B cell (primary cell): ENCODE measurements at regions not wholly inside any gene's neighbourhood (a gene's known extent, or its start where the extent isn't known, plus 50 kb on each side); places are given as distances from the start of the nearest gene placed in this dataset.

Experiments
- EZH2 ChIP-seq: IDR thresholded peaks from 2 replicates; pipeline ENCODE4 v1.6.1; 2012; ENCODE audit warnings: borderline replicate concordance, low read depth, mild to moderate bottlenecking, moderate library complexity, low read length; ENCODE audit not compliant: insufficient read depth, poor library complexity, severe bottlenecking
- TF ChIP-seq, protein P1 (sequence below): fragments of 200-600 bp; IDR thresholded peaks from one replicate; pipeline ENCODE4 v1.8.0; 2022; ENCODE audit warnings: antibody characterized with exemption, mild to moderate bottlenecking

DNA sequence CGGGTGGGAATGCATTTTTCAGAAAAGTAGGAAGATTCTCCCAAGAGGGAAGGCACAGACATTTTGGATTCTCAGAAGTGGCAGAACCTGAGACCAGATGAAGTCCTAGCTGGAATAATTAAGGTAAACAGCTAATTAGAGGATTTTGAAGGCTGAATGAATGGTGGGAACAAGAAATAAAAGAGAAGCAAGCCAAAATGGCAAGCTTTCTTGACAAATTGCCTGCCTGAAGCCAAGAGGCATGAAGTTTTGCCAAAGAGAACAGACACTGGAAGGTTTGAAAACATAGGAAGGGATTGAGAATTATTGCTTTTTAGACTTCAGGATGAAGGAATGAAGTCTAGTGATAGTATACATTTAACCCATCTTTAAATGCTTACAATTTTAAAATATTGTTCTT is 115.0 kb upstream of the SEM1 start:
- TF ChIP-seq, protein P1, sequence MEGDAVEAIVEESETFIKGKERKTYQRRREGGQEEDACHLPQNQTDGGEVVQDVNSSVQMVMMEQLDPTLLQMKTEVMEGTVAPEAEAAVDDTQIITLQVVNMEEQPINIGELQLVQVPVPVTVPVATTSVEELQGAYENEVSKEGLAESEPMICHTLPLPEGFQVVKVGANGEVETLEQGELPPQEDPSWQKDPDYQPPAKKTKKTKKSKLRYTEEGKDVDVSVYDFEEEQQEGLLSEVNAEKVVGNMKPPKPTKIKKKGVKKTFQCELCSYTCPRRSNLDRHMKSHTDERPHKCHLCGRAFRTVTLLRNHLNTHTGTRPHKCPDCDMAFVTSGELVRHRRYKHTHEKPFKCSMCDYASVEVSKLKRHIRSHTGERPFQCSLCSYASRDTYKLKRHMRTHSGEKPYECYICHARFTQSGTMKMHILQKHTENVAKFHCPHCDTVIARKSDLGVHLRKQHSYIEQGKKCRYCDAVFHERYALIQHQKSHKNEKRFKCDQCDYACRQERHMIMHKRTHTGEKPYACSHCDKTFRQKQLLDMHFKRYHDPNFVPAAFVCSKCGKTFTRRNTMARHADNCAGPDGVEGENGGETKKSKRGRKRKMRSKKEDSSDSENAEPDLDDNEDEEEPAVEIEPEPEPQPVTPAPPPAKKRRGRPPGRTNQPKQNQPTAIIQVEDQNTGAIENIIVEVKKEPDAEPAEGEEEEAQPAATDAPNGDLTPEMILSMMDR, result no peak
- no peak for TF ChIP-seq EZH2
